HepG2 (cell line): ENCODE measurements at regions not wholly inside any gene's neighbourhood (a gene's known extent, or its start where the extent isn't known, plus 50 kb on each side); places are given as distances from the start of the nearest gene placed in this dataset.

Experiments used
- ATAC-seq: fragments of 200-7000 bp; cut with Tn5 transposase; 3 replicates; pipeline ENCODE4 v1.9.1; 2020; ENCODE audit warnings: mild to moderate bottlenecking, moderate library complexity
- BruUV-seq: library from RNA; stranded (reverse); fragments of 400-500 nt; replicated peaks from 2 replicates; lab custom pipeline; 2021; lab: Mats Ljungman, UMichigan
- CTCF ChIA-PET: fragments of 300-600 bp; formaldehyde crosslinking; extraction: SDS; loops from one replicate; lab custom pipeline; 2021; ENCODE audit warnings: low total read pairs, inconsistent platforms, low intra/inter-chr PET ratio; lab: Yijun Ruan, JAX
- POLR2A ChIA-PET: fragments of 350-600 bp; sonication (Branson Sonifier 250); formaldehyde crosslinking; loops from one replicate; lab custom pipeline; 2020; ENCODE audit warnings: antibody characterized with exemption, inconsistent platforms; lab: Yijun Ruan, JAX
- DNase-seq: peaks from one replicate; pipeline ENCODE4 v3.0.0-alpha.2; 2015; ENCODE audit warnings: low spot score
- FAIRE-seq: peaks from 3 replicates; lab custom pipeline; 2011; peaks lifted over from hg19 to GRCh38; lab: Jason Lieb, UNC
- H2AFZ ChIP-seq: one replicate; pipeline ENCODE4 v1.6.1; 2011; ENCODE audit warnings: low read length, inconsistent platforms
- H3K27ac ChIP-seq: fragments of 300-600 bp; 3 replicates; pipeline ENCODE4 v1.8.0; 2011; ENCODE audit warnings: mixed run types, mild to moderate bottlenecking, mixed read lengths, low read length, inconsistent platforms; ENCODE audit not compliant: insufficient read depth; ENCODE audit errors: extremely low read length
- H3K27me3 ChIP-seq, 2 experiments: fragments of 200-600 bp in 1 of 2; 2 replicates in 1 of 2; 3 replicates in 1 of 2; pipeline versions ENCODE4 v1.6.0 to v1.8.0; 2011; ENCODE audit warnings: low read length in 2 of 2, mild to moderate bottlenecking in 2 of 2, moderate library complexity in 2 of 2, inconsistent platforms in 1 of 2; ENCODE audit not compliant: insufficient read depth in 2 of 2, control insufficient read depth in 1 of 2
- H3K36me3 ChIP-seq, 2 experiments: fragments of 200-600 bp in 1 of 2; replicated peaks in 1 of 2; 2 replicates in 1 of 2; 3 replicates in 1 of 2; pipeline versions ENCODE4 v1.5.1 to v1.8.0; 2011; ENCODE audit warnings: low read length in 2 of 2, inconsistent platforms in 1 of 2; ENCODE audit not compliant: insufficient read depth in 2 of 2, control insufficient read depth in 1 of 2
- H3K4me1 ChIP-seq: 2 replicates; pipeline ENCODE4 v1.5.1; 2012; ENCODE audit warnings: low read length, inconsistent platforms; ENCODE audit not compliant: insufficient read depth
- H3K4me2 ChIP-seq: 2 replicates; pipeline ENCODE4 v1.6.0; 2011; ENCODE audit warnings: low read depth, low read length, inconsistent platforms
- H3K4me3 ChIP-seq, 3 experiments: fragments of 200-600 bp in 1 of 3; sonication (generic), shearing (Covaris generic) in 1 of 3; replicated peaks in 1 of 3; 2 replicates each; pipeline ENCODE4 v1.5.1; 2011 to 2016; ENCODE audit warnings: low read length in 3 of 3, inconsistent platforms in 2 of 3, low read depth in 2 of 3, mild to moderate bottlenecking in 2 of 3, control low read depth in 1 of 3, mixed read lengths in 1 of 3; ENCODE audit not compliant: insufficient read depth in 1 of 3
- H3K79me2 ChIP-seq: one replicate; pipeline ENCODE4 v1.6.1; 2011; ENCODE audit warnings: low read length, inconsistent platforms; ENCODE audit not compliant: insufficient read depth
- H3K9ac ChIP-seq: 2 replicates; pipeline ENCODE4 v1.6.0; 2011; ENCODE audit warnings: mild to moderate bottlenecking, low read depth, low read length, inconsistent platforms; ENCODE audit not compliant: insufficient read depth
- H3K9me3 ChIP-seq: 2 replicates; pipeline ENCODE4 v1.5.1; 2012; ENCODE audit warnings: mild to moderate bottlenecking, low read length
- H4K20me1 ChIP-seq: 2 replicates; pipeline ENCODE4 v1.6.0; 2011; ENCODE audit warnings: inconsistent platforms, mild to moderate bottlenecking, low read length, moderate library complexity; ENCODE audit not compliant: insufficient read depth
- AHR ChIP-seq: IDR thresholded peaks from 2 replicates; pipeline ENCODE4 v1.6.1; 2018; ENCODE audit warnings: missing genetic modification reagents, missing compliant biosample characterization
- AKNA ChIP-seq: sonication (generic); formaldehyde crosslinking; IDR thresholded peaks from 2 replicates; pipeline ENCODE4 v1.4.0; 2020; ENCODE audit warnings: missing genetic modification reagents, borderline replicate concordance
- HNRNPL ChIP-seq: fragments of 200-400 bp; formaldehyde crosslinking; IDR thresholded peaks from 2 replicates; pipeline ENCODE4 v1.6.1; 2017; ENCODE audit warnings: mild to moderate bottlenecking, low read depth, low read length
- MYC ChIP-seq: sonication (generic); formaldehyde crosslinking; IDR thresholded peaks from 2 replicates; pipeline ENCODE4 v1.9.0; 2021; ENCODE audit warnings: missing genetic modification reagents, borderline replicate concordance
- RARA ChIP-seq: IDR thresholded peaks from 2 replicates; pipeline ENCODE4 v1.6.1; 2016; ENCODE audit warnings: missing genetic modification reagents, missing compliant biosample characterization
- XBP1 ChIP-seq: sonication (generic); formaldehyde crosslinking; IDR thresholded peaks from 2 replicates; pipeline ENCODE4 v1.5.0; 2020; ENCODE audit warnings: missing genetic modification reagents
- ZMYM4 ChIP-seq: sonication (generic); formaldehyde crosslinking; IDR thresholded peaks from 2 replicates; pipeline ENCODE4 v1.8.1; 2023; ENCODE audit warnings: mild to moderate bottlenecking, missing genetic modification reagents
- ZNF737 ChIP-seq: sonication (generic); formaldehyde crosslinking; IDR thresholded peaks from 2 replicates; pipeline ENCODE4 v1.5.0; 2020; ENCODE audit warnings: missing genetic modification reagents, mild to moderate bottlenecking, borderline replicate concordance
- WGBS: methylation state at CpG from one replicate; pipeline ENCODE4 v1.1.6; 2017; ENCODE audit warnings: low lambda C conversion rate; 5-methylcytosine and 5-hydroxymethylcytosine counted together
- in situ Hi-C: cut with HindIII; loops from 2 replicates; pipeline ENCODE4 v1.10.0; 2017; ENCODE audit warnings: low pct_unique_long_range_greater_than_20kb; ENCODE audit not compliant: extremely low pct_ligation_motif_present
- intact Hi-C: fragments of 100-400 bp; cut with micrococcal nuclease; formaldehyde crosslinking; loops from one replicate; pipeline ENCODE4 v1.10.0; 2022; ENCODE audit not compliant: unreplicated experiment
- TF ChIP-seq, protein P1 (sequence below): sonication (generic); formaldehyde crosslinking; IDR thresholded peaks from 2 replicates; pipeline ENCODE4 v1.4.0; 2020; ENCODE audit warnings: mild to moderate bottlenecking, missing genetic modification reagents, borderline replicate concordance
- TF ChIP-seq, protein P2 (sequence below): sonication (generic); formaldehyde crosslinking; IDR thresholded peaks from 2 replicates; pipeline ENCODE4 v1.5.0; 2020; ENCODE audit warnings: missing genetic modification reagents
- TF ChIP-seq, protein P3 (sequence below): sonication (generic); IDR thresholded peaks from 2 replicates; pipeline ENCODE4 v1.6.1; 2016; ENCODE audit warnings: low read depth, borderline replicate concordance

GRCh38 chr20:61106438-61106837 is 145.6 kb upstream of the CDH4 start:
- POLR2A ChIA-PET, result no interaction called here
- Histone ChIP-seq H3K4me3 (no peak overlapping the region), H3K27ac (no peak overlapping the region), H2AFZ (no peak overlapping the region), H4K20me1 (no peaks in the 10 kb centered on the region), H3K79me2 (no peaks in the 10 kb centered on the region), H3K4me2 (no peak overlapping the region), H3K9ac (no peak overlapping the region), H3K4me1 (no peaks in the 10 kb centered on the region), H3K9me3 (peaks cover 10% of the 10 kb centered on the region; the same call in 1 of the 2 replicates), H3K27me3 (peaks cover 0 to 13% of the 10 kb centered on the region in 2 experiments; a peak in 3 of 5 replicates), H3K36me3 (no peaks in the 10 kb centered on the region)
- CTCF ChIA-PET, result no interaction called here
- ATAC-seq, result no peak
- no TSS peak for BruUV-seq
- FAIRE-seq, result no peak
- 2% methylated on average over 5 of the region's 5 CpGs for WGBS
- DNase-seq, result no peak
- TF ChIP-seq XBP1 (CRISPR knock-in tag) (no peak), ZMYM4 (CRISPR knock-in tag) (no peak), MYC (CRISPR knock-in tag) (no peak), AHR (no peak), AKNA (no peak), ZNF737 (no peak), RARA (CRISPR knock-in tag) (no peak), HNRNPL (no peak)
- TF ChIP-seq, protein P1, sequence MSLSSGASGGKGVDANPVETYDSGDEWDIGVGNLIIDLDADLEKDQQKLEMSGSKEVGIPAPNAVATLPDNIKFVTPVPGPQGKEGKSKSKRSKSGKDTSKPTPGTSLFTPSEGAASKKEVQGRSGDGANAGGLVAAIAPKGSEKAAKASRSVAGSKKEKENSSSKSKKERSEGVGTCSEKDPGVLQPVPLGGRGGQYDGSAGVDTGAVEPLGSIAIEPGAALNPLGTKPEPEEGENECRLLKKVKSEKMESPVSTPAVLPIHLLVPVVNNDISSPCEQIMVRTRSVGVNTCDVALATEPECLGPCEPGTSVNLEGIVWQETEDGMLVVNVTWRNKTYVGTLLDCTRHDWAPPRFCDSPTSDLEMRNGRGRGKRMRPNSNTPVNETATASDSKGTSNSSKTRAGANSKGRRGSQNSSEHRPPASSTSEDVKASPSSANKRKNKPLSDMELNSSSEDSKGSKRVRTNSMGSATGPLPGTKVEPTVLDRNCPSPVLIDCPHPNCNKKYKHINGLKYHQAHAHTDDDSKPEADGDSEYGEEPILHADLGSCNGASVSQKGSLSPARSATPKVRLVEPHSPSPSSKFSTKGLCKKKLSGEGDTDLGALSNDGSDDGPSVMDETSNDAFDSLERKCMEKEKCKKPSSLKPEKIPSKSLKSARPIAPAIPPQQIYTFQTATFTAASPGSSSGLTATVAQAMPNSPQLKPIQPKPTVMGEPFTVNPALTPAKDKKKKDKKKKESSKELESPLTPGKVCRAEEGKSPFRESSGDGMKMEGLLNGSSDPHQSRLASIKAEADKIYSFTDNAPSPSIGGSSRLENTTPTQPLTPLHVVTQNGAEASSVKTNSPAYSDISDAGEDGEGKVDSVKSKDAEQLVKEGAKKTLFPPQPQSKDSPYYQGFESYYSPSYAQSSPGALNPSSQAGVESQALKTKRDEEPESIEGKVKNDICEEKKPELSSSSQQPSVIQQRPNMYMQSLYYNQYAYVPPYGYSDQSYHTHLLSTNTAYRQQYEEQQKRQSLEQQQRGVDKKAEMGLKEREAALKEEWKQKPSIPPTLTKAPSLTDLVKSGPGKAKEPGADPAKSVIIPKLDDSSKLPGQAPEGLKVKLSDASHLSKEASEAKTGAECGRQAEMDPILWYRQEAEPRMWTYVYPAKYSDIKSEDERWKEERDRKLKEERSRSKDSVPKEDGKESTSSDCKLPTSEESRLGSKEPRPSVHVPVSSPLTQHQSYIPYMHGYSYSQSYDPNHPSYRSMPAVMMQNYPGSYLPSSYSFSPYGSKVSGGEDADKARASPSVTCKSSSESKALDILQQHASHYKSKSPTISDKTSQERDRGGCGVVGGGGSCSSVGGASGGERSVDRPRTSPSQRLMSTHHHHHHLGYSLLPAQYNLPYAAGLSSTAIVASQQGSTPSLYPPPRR (CRISPR knock-in tag), result no peak
- TF ChIP-seq, protein P2, sequence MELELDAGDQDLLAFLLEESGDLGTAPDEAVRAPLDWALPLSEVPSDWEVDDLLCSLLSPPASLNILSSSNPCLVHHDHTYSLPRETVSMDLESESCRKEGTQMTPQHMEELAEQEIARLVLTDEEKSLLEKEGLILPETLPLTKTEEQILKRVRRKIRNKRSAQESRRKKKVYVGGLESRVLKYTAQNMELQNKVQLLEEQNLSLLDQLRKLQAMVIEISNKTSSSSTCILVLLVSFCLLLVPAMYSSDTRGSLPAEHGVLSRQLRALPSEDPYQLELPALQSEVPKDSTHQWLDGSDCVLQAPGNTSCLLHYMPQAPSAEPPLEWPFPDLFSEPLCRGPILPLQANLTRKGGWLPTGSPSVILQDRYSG, result no peak
- TF ChIP-seq, protein P3, sequence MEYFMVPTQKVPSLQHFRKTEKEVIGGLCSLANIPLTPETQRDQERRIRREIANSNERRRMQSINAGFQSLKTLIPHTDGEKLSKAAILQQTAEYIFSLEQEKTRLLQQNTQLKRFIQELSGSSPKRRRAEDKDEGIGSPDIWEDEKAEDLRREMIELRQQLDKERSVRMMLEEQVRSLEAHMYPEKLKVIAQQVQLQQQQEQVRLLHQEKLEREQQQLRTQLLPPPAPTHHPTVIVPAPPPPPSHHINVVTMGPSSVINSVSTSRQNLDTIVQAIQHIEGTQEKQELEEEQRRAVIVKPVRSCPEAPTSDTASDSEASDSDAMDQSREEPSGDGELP, result no peak
- in situ Hi-C loops (no loop called here), intact Hi-C loops (no loop called here)
